WERI-Rb-1 (cell line): ENCODE measurements at regions not wholly inside any gene's neighbourhood (a gene's known extent, or its start where the extent isn't known, plus 50 kb on each side); places are given as distances from the start of the nearest gene placed in this dataset.

Experiments
- DNase-seq: peaks from one replicate; pipeline ENCODE4 v3.0.0-alpha.2; 2020
- H3K27ac ChIP-seq: fragments of 250-450 bp; sonication (Bioruptor Pico); 2 replicates; pipeline ENCODE4 v1.5.1; 2020; ENCODE audit warnings: mild to moderate bottlenecking, moderate library complexity
- H3K27me3 ChIP-seq: fragments of 250-450 bp; sonication (Bioruptor Pico); 2 replicates; pipeline ENCODE4 v1.5.1; 2021; ENCODE audit warnings: mild to moderate bottlenecking, low read depth, moderate library complexity; ENCODE audit not compliant: insufficient read depth, severe bottlenecking
- H3K36me3 ChIP-seq: fragments of 250-450 bp; sonication (Bioruptor Pico); 2 replicates; pipeline ENCODE4 v1.5.1; 2020; ENCODE audit warnings: mild to moderate bottlenecking, moderate library complexity
- H3K4me3 ChIP-seq: 2 replicates; pipeline ENCODE4 v1.5.1; 2011; ENCODE audit warnings: low read depth, mild to moderate bottlenecking, control low read depth, low read length
- H3K9me3 ChIP-seq: fragments of 250-450 bp; sonication (Bioruptor Pico); 2 replicates; pipeline ENCODE4 v1.5.1; 2021; ENCODE audit warnings: mild to moderate bottlenecking, moderate library complexity; ENCODE audit not compliant: severe bottlenecking
- TF ChIP-seq, protein P1 (sequence below): IDR thresholded peaks from 2 replicates; pipeline ENCODE4 v1.5.1; 2011; ENCODE audit warnings: low read depth, mild to moderate bottlenecking, control low read depth, inconsistent platforms, low read length

DNA sequence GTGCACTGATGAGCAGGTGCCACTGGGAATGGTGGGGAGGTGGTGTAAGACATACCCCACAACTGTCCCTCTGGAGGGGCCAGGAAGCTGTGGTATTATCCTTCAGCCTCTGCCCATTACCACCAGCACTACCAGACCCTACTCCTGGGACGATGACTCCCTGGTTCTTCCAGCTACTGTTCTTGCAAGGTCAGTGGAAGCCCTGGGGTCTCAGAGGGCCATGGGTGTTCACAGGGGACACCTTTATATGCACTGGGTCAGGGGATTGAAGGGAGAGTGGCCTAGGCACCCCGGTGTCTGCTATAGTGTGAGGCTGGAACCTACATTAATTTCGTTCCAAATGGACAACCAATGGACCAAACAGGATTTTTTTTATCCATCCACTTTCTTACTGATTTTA, 94.7 kb upstream of the SLC22A11 start:
- TF ChIP-seq, protein P1, sequence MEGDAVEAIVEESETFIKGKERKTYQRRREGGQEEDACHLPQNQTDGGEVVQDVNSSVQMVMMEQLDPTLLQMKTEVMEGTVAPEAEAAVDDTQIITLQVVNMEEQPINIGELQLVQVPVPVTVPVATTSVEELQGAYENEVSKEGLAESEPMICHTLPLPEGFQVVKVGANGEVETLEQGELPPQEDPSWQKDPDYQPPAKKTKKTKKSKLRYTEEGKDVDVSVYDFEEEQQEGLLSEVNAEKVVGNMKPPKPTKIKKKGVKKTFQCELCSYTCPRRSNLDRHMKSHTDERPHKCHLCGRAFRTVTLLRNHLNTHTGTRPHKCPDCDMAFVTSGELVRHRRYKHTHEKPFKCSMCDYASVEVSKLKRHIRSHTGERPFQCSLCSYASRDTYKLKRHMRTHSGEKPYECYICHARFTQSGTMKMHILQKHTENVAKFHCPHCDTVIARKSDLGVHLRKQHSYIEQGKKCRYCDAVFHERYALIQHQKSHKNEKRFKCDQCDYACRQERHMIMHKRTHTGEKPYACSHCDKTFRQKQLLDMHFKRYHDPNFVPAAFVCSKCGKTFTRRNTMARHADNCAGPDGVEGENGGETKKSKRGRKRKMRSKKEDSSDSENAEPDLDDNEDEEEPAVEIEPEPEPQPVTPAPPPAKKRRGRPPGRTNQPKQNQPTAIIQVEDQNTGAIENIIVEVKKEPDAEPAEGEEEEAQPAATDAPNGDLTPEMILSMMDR, result no peak
- DNase-seq, result no peak
- H3K36me3 ChIP-seq, result no peaks in the 10 kb centered on the region
- H3K4me3 ChIP-seq, result no peak overlapping the region
- no peaks in the 10 kb centered on the region for H3K27me3 ChIP-seq
- H3K9me3 ChIP-seq, result no peaks in the 10 kb centered on the region
- no peak overlapping the region for H3K27ac ChIP-seq

DNA sequence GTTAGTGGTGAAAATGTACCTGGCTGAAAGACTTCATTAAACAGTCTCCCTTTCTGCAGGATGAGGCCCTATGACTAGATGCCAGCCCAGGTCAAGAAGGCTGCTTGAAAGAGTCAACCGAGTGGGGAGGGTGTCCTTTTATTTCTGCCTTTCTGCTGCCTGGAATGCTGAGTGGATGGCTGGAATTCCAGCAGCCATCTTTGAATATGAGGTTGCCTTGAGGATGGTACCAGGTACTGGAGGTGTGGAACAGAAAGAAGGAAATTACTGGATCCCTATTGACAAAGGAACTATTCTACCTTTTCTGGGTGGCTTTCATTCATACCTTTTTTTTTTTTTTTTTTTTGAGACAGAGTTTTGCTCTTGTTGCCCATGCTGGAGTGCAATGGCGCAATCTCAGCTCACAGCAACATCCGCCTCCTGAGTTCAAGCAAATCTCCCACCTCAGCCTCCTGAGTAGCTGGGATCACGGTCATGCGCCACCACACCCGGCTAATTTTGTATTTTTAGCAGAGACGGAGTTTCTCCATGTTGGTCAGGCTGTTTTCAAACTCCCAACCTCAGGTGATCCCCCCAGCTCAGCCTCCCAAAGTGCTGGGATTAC, 89.5 kb upstream of the SLC22A11 start:
- DNase-seq, result no peak
- TF ChIP-seq, protein P1, result no peak
- Histone ChIP-seq H3K27ac (no peak overlapping the region), H3K4me3 (no peak overlapping the region), H3K36me3 (no peaks in the 10 kb centered on the region), H3K9me3 (no peaks in the 10 kb centered on the region), H3K27me3 (no peaks in the 10 kb centered on the region)

DNA sequence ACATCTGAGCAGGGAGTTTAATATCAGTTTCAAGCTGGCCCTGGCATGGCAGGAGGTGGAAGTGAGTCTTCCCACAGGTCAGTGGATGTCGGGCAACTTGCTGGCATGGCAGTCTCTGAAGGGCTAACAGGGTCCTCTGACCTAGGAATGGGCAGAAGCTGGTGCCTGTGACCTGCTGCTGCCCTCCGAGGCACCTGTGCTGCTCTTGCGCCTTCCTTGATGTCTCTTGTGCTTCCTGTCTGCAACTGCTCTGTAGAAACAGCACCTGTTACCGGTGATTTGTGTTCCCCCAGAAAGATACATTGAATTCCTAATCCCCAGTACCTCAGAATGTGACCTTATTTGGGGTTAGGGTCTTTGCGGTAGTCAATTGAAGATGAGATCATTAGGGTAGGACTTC, 86.5 kb upstream of the SLC22A11 start:
- no peak for DNase-seq
- Histone ChIP-seq H3K36me3 (no peaks in the 10 kb centered on the region), H3K4me3 (no peak overlapping the region), H3K9me3 (no peaks in the 10 kb centered on the region), H3K27ac (no peak overlapping the region), H3K27me3 (no peaks in the 10 kb centered on the region)
- TF ChIP-seq, protein P1, result no peak

DNA sequence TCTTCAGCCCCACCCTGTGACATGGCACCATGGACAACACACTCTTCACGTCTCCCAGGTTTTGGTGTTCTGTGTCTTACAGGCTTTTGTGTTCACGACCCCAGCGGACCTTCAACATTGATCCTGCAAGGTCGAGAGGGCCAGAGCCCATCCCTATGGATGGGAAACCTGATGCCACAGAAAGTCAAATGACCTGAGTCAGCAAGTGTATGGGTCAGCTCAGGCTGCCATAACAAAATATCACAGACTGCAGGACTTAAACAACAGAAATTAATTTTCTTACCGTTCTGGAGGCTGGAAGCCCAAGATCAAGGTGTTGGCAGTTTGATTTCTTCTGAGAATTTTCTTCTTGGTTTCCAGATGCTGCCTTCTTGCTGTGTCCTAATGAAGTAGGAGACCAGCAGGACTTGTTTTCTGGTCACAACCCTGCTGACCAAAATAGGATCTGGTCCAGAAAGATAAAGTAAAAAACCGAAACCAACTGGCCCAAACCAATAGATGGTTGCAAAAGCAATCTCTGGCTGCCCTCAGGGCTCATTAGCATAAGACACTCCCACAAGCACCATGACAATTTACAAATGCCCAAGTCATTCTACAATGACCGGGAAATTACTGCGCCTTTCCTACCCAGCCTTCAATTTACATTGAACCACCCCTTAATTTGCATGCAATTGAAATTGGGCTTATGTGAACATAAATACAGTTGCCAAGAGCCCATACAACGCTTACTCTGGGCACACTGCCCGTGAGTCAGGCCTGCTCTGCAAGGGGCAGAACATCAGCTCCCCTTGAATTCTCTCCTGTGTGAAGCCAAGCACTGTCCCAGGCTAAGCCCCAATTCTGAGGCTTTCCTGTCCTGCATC, 82.9 kb upstream of the SLC22A11 start:
- Histone ChIP-seq H3K27ac (no peak overlapping the region), H3K27me3 (no peaks in the 10 kb centered on the region), H3K4me3 (no peak overlapping the region), H3K36me3 (no peaks in the 10 kb centered on the region), H3K9me3 (no peaks in the 10 kb centered on the region)
- TF ChIP-seq, protein P1, result no peak
- DNase-seq, result no peak

DNA sequence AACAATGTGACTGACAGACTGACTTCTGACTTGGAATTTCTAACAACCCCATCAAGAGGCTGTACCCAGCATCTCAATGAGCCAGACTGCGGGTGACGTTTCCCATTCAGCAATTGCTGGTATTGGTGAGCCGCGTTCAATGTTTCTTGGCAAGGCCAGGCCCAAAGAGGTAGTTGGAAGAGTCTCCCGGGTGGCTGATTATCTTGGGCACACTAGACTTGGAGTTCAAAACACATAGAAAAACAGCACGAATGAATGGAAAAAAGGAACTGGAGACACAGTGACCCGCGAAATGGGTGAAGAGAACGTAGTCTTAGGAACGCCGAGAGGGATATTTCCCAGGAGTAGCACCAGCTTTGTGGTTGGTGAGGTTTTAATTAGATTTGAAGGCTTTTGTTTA, 81.1 kb upstream of the SLC22A11 start:
- Histone ChIP-seq H3K27ac (no peak overlapping the region), H3K9me3 (no peaks in the 10 kb centered on the region), H3K36me3 (no peaks in the 10 kb centered on the region), H3K27me3 (no peaks in the 10 kb centered on the region), H3K4me3 (no peak overlapping the region)
- DNase-seq, result no peak
- TF ChIP-seq, protein P1, result no peak

DNA sequence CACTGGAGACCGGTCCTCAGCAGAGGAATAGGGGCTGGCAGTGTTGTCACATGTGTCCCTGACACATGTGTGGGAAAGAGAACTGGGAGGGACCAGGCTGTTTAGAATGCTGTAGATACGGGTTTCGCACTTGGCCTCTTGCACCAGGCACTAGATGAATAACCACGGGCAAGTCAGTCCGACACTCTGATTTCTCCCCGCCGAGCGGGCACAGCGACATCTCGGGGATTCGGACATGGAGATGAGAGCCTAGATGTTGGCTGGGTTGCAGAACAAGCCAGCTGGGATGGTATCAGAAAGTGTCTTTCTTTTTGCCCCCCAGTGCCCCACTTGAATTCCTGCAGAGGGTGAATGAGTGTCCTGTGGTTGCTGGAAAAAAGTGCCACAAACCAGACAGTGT, 80.6 kb upstream of the SLC22A11 start:
- no peak for DNase-seq
- H3K36me3 ChIP-seq, result no peaks in the 10 kb centered on the region
- no peaks in the 10 kb centered on the region for H3K9me3 ChIP-seq
- TF ChIP-seq, protein P1, result no peak
- H3K4me3 ChIP-seq, result no peak overlapping the region
- H3K27me3 ChIP-seq, result no peaks in the 10 kb centered on the region
- H3K27ac ChIP-seq, result no peak overlapping the region
